ENCODE measurements at regions not wholly inside any gene's neighbourhood (a gene's known extent, or its start where the extent isn't known, plus 50 kb on each side); places are given as distances from the start of the nearest gene placed in this dataset.

- Histone ChIP-seq H3K4me3 (no peak overlapping the region), H3K27ac (no peak overlapping the region), H3K4me1 (peaks cover 0 to 11% (median 0%) of the 10 kb centered on the region in 9 donors), H3K27me3 (peaks cover 0 to 16% (median 4%) of the 10 kb centered on the region in 7 donors), H3K36me3 (no peaks in the 10 kb centered on the region), H3K9me3 (no peaks in the 10 kb centered on the region)
- DNase-seq (no peak), ATAC-seq (no peak)
- WGBS, 2 donors: 92 to 93% methylated on average over 3 of the region's 3 CpGs
- intact Hi-C loops (cut with DNase I): no loop called here
- no peak for TF ChIP-seq CTCF (IDR thresholded peaks at IDR 0.05)
These were observed 116.3 kb downstream of the CYP26A1 start for GRCh38 chr10:93189944-93190343.

DNA sequence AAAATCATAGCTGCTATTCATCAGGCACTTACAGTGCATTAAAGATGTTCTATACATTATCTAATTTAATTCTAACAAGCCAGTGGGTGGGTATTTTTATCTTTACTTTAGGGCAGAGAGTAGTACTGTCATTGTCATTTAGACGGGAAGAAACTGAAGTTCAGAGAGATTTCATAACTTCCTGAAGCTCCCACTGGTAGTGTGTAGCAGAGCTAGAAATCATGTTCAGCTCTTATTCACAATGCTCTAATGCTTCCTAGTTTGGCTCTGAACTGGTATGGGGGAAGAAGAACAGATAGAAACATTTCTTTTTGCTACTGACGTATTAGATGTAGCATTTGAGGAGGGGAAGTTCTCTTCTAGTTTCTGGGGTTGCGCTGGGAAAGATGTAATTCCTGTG lies 116.7 kb downstream of the CYP26A1 start:
- WGBS, 2 donors: 30 to 32% methylated on average over 3 of the region's 3 CpGs
- DNase-seq: no peak
- Histone ChIP-seq H3K36me3 (no peaks in the 10 kb centered on the region), H3K27me3 (peaks cover 0 to 16% (median 4%) of the 10 kb centered on the region in 7 donors), H3K4me1 (peaks cover 0 to 11% (median 0%) of the 10 kb centered on the region in 9 donors), H3K27ac (no peak overlapping the region), H3K9me3 (no peaks in the 10 kb centered on the region), H3K4me3 (no peak overlapping the region)
- TF ChIP-seq CTCF (IDR thresholded peaks at IDR 0.05): no peak
- intact Hi-C loops (cut with DNase I): no loop called here
- ATAC-seq: no peak

DNA sequence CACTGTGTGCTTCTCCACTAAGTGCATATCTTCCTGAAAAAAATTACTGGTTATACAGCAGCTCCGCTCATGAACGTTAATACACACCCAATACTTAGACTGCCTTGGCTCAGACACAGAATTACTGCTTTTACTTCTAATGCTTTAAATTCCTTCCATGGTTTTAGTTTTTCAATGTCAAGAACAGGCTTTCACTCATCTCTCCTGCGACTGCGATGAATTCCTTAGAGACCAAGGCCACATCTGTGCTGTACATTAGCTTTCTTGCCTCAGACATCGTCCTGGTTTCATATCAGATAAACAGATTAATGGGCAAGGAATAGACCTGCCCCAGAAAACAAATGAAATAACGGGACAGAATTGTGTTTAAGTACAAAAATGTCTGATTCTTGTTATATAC lies 120.2 kb downstream of the CYP26A1 start:
- no peak for ATAC-seq
- Histone ChIP-seq H3K36me3 (no peaks in the 10 kb centered on the region), H3K27ac (no peak overlapping the region), H3K4me1 (peaks cover 0 to 21% (median 6%) of the 10 kb centered on the region in 9 donors), H3K27me3 (peaks cover 0 to 16% (median 4%) of the 10 kb centered on the region in 7 donors), H3K4me3 (no peak overlapping the region), H3K9me3 (no peaks in the 10 kb centered on the region)
- intact Hi-C loops (cut with DNase I): no loop called here
- WGBS, 2 donors: 44 to 51% methylated on average over 6 of the region's 6 CpGs
- DNase-seq: no peak
- no peak for TF ChIP-seq CTCF (IDR thresholded peaks at IDR 0.05)

GRCh38 chr10:93198401-93199131 lies 124.9 kb downstream of the CYP26A1 start:
- 20% methylated on average over 9 of the region's 9 CpGs for WGBS, 2 donors
- DNase-seq: peak in 1 of 2 donors; percentile 18

More at GRCh38 chr10:93198401-93199131, 124.9 kb downstream of the CYP26A1 start:
- peak overlapping the region in 9 of 10 donors; percentile 19 to 48 (median 37) for H3K4me3 ChIP-seq
- TF ChIP-seq CTCF (IDR thresholded peaks at IDR 0.05): no peak
- H3K27ac ChIP-seq: peak overlapping the region in 4 of 10 donors; percentile 10 to 29 (median 14)
- peaks cover 0 to 21% (median 6%) of the 10 kb centered on the region in 9 donors for H3K4me1 ChIP-seq
- H3K27me3 ChIP-seq: peaks cover 0 to 4% (median under 1%) of the 10 kb centered on the region in 7 donors
- intact Hi-C loops (cut with DNase I): no loop called here
- ATAC-seq: peak in 7 of 8 donors; percentile 57 to 78 (median 64)
- H3K36me3 ChIP-seq: no peaks in the 10 kb centered on the region
- H3K9me3 ChIP-seq: peaks cover 0 to 4% (median 0%) of the 10 kb centered on the region in 11 donors
